ENCODE measurements at regions not wholly inside any gene's neighbourhood (a gene's known extent, or its start where the extent isn't known, plus 50 kb on each side); places are given as distances from the start of the nearest gene placed in this dataset.

- no peak for DNase-seq
- Mint-ChIP-seq H3K36me3 (ENCODE audit: unreplicated experiment) (peaks cover under 1% of the 10 kb centered on the region), H3K9me3 (ENCODE audit: unreplicated experiment) (no peaks in the 10 kb centered on the region), H3K4me3 (ENCODE audit: unreplicated experiment) (no peak overlapping the region), H3K27me3 (ENCODE audit: unreplicated experiment) (no peaks in the 10 kb centered on the region), H3K27ac (ENCODE audit: unreplicated experiment) (no peak overlapping the region), H3K4me1 (ENCODE audit: low read depth, unreplicated experiment) (no peaks in the 10 kb centered on the region)
- no peak for TF ChIP-seq CTCF (IDR thresholded peaks at IDR 0.05; ENCODE audit: partially characterized antibody, unreplicated experiment)
These were observed 125.8 kb downstream of the NEUROD6 start for GRCh38 chr7:31214751-31215150.

- no peaks in the 10 kb centered on the region for H3K9me3 Mint-ChIP-seq (ENCODE audit: unreplicated experiment)
- no peaks in the 10 kb centered on the region for H3K4me1 Mint-ChIP-seq (ENCODE audit: low read depth, unreplicated experiment)
- H3K36me3 Mint-ChIP-seq (ENCODE audit: unreplicated experiment): peaks cover 6% of the 10 kb centered on the region
- no peak for DNase-seq
- H3K27me3 Mint-ChIP-seq (ENCODE audit: unreplicated experiment): no peaks in the 10 kb centered on the region
- no peak overlapping the region for H3K27ac Mint-ChIP-seq (ENCODE audit: unreplicated experiment)
- H3K4me3 Mint-ChIP-seq (ENCODE audit: unreplicated experiment): no peak overlapping the region
- TF ChIP-seq CTCF (IDR thresholded peaks at IDR 0.05; ENCODE audit: partially characterized antibody, unreplicated experiment): no peak
These were observed 129.2 kb downstream of the NEUROD6 start for GRCh38 chr7:31211281-31211680.

GRCh38 chr7:31204071-31204470, 136.5 kb downstream of the NEUROD6 start:
- Mint-ChIP-seq H3K27ac (ENCODE audit: unreplicated experiment) (no peak overlapping the region), H3K4me3 (ENCODE audit: unreplicated experiment) (no peak overlapping the region), H3K36me3 (ENCODE audit: unreplicated experiment) (peaks cover 5% of the 10 kb centered on the region), H3K27me3 (ENCODE audit: unreplicated experiment) (no peaks in the 10 kb centered on the region), H3K4me1 (ENCODE audit: low read depth, unreplicated experiment) (no peaks in the 10 kb centered on the region), H3K9me3 (ENCODE audit: unreplicated experiment) (peaks cover 3% of the 10 kb centered on the region)
- no peak for TF ChIP-seq CTCF (IDR thresholded peaks at IDR 0.05; ENCODE audit: partially characterized antibody, unreplicated experiment)
- no peak for DNase-seq

DNA sequence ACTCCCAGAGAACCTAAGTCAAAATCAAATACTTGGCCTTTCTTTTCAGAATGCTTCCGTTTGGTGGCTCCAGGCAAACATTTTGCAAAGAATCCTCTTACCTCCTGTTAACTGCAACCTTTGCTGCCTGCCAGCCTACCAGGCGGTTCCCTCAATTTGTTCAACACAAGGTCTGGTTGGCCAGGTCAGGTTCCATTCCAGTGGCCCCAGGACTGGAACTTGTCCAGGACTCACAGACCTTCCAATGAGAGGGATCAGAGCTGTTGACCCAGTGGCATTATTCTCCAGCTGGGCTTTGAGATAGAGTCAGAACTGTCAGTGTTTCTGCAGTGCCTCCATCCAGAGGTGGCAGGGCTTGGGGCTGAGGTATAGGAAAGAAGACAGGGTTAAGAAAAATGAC, 137.0 kb downstream of the NEUROD6 start:
- Mint-ChIP-seq H3K4me1 (ENCODE audit: low read depth, unreplicated experiment) (no peaks in the 10 kb centered on the region), H3K27me3 (ENCODE audit: unreplicated experiment) (no peaks in the 10 kb centered on the region), H3K27ac (ENCODE audit: unreplicated experiment) (no peak overlapping the region), H3K9me3 (ENCODE audit: unreplicated experiment) (peaks cover 3% of the 10 kb centered on the region), H3K36me3 (ENCODE audit: unreplicated experiment) (peaks cover 5% of the 10 kb centered on the region), H3K4me3 (ENCODE audit: unreplicated experiment) (no peak overlapping the region)
- TF ChIP-seq CTCF (IDR thresholded peaks at IDR 0.05; ENCODE audit: partially characterized antibody, unreplicated experiment): no peak
- DNase-seq: no peak

GRCh38 chr7:31202801-31203200, 137.7 kb downstream of the NEUROD6 start:
- DNase-seq: no peak
- TF ChIP-seq CTCF (IDR thresholded peaks at IDR 0.05; ENCODE audit: partially characterized antibody, unreplicated experiment): no peak

More at GRCh38 chr7:31202801-31203200, 137.7 kb downstream of the NEUROD6 start:
- Mint-ChIP-seq H3K9me3 (ENCODE audit: unreplicated experiment) (peaks cover 3% of the 10 kb centered on the region), H3K4me3 (ENCODE audit: unreplicated experiment) (no peak overlapping the region), H3K27ac (ENCODE audit: unreplicated experiment) (no peak overlapping the region), H3K36me3 (ENCODE audit: unreplicated experiment) (peaks cover 8% of the 10 kb centered on the region), H3K27me3 (ENCODE audit: unreplicated experiment) (no peaks in the 10 kb centered on the region), H3K4me1 (ENCODE audit: low read depth, unreplicated experiment) (no peaks in the 10 kb centered on the region)

Measured in glutamatergic neuron (in vitro differentiated cells).